ENCODE measurements at regions not wholly inside any gene's neighbourhood (a gene's known extent, or its start where the extent isn't known, plus 50 kb on each side); places are given as distances from the start of the nearest gene placed in this dataset.

DNA sequence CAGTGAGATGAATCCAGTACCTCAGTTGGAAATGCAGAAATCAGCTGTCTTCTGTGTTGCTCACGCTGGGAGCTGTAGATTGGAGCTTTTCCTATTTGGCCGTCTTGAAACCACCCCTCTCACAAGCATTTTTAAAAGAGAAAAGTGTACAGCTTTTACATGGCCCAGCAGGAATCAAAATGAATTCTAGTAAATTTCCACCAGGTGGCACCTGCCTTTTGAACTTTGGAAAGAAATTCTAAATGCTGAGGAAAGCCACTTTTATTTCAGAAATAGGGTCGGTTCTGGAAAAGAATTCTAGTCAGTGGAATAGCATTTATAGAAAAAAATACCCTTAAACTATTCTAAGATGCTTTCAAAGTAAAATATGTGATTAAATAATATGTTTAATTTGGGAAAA is 647.8 kb downstream of the CD109 start:
- TF ChIP-seq, protein P1, sequence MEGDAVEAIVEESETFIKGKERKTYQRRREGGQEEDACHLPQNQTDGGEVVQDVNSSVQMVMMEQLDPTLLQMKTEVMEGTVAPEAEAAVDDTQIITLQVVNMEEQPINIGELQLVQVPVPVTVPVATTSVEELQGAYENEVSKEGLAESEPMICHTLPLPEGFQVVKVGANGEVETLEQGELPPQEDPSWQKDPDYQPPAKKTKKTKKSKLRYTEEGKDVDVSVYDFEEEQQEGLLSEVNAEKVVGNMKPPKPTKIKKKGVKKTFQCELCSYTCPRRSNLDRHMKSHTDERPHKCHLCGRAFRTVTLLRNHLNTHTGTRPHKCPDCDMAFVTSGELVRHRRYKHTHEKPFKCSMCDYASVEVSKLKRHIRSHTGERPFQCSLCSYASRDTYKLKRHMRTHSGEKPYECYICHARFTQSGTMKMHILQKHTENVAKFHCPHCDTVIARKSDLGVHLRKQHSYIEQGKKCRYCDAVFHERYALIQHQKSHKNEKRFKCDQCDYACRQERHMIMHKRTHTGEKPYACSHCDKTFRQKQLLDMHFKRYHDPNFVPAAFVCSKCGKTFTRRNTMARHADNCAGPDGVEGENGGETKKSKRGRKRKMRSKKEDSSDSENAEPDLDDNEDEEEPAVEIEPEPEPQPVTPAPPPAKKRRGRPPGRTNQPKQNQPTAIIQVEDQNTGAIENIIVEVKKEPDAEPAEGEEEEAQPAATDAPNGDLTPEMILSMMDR (IDR thresholded peaks at IDR 0.05; ENCODE audit: insufficient read depth, low read depth, low read length) = peak; percentile 19
- TF ChIP-seq EZH2 (IDR thresholded peaks at IDR 0.05; ENCODE audit: insufficient read depth, low read length) = no peak

Measured in astrocyte (in vitro differentiated cells and primary cell).